ENCODE measurements at regions not wholly inside any gene's neighbourhood (a gene's known extent, or its start where the extent isn't known, plus 50 kb on each side); places are given as distances from the start of the nearest gene placed in this dataset.
"Not testable (repeated sequence)": the region's sequence is repeated elsewhere in the genome, so short reads cannot be mapped to it uniquely, and the experiment has no call there.

DNA sequence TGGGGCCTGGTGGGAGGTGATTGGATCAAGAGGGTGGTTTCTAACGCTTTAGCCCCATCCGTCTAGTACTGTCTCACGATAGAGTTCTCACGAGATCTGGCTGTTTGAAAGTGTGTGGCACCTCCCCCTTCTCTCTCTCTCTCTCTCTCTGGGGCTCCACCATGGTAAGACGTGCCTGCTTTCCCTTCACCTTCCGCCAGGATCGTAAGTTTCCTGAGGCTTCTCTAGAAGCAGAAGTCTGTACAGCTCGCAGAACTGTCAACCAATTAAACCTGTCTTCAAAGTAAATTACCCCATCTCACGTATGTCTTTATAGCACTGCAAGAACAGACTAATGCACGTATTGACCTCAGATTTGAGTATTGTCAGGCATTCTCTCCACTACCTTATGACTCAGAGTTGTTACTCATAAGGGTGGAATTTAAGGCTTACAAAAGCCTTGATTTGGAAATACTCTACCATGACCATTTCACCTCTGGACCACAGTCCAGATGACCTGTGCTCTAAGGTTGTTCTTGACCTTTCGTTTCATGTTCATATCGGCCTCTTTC, 99.5 kb upstream of the AGAP1 start:
- DNase-seq (ENCODE audit: low spot score) = no peak

DNA sequence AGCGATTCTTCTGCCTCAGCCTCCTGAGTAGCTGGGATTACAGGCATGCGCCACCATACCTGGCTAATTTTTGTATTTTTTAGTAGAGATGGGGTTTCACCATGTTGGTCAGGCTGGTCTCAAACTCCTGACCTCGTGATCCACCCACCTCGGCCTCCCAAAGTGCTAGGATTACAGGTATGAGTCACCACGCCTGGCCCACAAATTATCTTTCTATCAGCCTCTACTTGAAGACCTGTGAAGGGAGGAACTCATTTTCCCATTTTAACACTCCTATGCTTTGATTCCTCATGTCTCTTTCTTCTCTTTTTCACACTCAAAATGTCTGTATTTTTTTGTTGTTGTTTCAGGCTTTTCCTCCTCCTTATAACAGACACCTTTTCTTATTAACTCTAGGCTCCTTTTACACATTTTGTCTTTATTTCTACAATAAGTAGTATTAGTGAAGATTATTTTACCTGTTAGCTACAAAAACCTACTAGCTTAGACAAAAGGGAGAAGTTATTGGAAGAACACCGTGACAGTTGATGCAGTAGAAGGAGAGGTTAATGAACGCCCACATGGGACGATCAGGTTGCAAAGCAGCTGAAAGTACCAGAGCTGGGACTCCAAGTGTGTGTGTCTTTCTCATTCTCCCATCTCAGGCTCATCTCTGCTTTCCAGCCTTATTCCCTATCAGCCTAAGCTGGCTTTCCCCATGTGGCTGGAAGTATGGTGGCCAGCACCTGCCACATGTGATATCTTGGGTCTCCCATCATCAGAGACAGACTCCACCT, 97.6 kb upstream of the AGAP1 start:
- DNase-seq (ENCODE audit: low spot score) = no peak

DNA sequence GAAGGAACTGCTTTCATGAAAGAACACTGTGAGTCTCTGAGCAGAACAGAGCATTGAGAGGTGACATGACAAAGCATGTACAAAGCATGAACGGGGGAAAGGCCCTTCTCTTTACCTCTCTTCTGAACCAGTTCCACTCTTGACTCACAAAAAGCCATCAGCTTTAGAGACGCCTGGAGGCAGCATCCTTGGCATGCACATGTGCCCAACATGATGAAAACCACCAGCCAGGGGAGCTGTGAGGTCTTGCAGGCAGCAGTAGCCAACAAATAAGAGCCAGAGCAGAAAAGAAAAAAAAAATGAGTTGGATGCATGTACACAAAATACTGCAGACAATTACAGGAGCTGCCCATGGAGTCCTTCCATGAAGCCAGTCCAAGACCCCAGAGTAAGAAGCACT, 95.5 kb upstream of the AGAP1 start:
- no peak for DNase-seq (ENCODE audit: low spot score)

DNA sequence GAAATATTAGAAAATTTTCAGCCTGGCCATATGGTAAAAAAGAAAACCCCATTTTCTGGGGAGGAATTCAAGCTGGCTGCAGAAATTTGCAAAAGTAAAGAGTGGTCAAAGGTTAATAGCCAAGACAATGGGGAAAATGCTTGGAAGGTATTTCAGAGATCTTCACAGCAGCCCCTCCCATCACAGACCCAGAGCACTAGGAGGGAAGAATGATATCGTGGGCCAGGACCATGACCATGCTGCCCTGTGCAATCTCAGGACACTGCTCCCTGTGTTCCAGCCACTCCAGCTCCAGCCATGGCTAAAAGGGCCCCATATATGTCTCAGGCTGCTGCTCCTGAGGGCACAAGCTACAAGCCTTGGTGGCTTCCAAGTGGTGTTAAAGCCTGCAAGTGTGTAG, 93.9 kb upstream of the AGAP1 start:
- no peak for DNase-seq (ENCODE audit: low spot score)

DNA sequence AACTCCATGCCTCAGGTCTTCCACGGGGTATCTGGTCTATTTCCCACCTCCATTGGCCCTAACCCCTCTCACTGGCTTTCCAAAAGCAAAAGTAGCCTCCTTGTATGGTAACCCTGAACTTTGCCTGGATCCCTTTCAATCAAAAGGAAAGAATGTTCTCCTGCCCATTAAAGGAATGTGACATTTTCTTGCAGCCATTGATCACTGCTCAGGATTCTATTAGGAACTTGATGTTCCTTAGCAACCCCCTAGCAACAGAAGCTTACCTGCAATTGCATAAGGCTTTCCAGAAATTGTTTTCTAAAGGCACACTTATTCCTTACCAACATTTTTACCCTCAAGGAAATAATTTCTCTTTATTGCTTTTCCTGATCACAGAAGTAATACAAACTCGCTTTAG, 91.4 kb upstream of the AGAP1 start:
- peak; percentile 21 for DNase-seq (ENCODE audit: low spot score)

DNA sequence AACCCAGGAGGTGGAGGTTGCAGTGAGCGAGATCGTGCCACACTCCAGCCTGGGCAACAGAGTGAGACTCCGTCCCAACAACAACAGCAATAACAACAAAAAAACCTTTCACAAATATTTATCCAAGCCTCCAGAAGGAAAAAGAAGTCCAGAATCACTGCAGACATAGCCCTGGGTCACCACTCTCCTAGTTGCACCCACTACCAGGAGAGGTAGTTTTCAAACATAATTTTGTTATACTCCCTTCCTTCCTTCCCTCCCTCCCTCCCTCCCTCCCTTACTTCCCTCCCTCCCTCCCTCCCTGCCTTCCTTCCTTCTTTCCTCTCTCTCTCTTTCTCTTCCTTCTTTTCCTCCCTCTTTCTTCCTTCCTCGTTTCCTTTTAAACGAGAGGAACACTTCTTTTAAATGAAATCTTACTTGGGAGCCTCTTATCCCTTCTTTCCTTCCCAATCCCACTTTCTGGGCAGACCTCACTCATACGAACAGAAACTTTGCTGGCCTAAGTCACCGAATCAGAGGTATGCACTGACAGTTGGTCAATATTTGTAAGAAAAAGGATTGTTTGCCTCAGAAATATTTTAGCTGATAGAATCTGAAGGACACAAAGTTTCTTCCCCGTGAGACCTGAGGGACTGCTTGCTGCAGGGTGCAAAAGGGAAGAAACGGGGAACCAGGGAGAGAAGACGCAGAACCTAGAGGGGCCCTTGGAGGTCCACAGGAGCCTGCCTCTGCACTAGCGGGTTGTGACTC, 88.1 kb upstream of the AGAP1 start:
- DNase-seq (ENCODE audit: low spot score) = no peak

DNA sequence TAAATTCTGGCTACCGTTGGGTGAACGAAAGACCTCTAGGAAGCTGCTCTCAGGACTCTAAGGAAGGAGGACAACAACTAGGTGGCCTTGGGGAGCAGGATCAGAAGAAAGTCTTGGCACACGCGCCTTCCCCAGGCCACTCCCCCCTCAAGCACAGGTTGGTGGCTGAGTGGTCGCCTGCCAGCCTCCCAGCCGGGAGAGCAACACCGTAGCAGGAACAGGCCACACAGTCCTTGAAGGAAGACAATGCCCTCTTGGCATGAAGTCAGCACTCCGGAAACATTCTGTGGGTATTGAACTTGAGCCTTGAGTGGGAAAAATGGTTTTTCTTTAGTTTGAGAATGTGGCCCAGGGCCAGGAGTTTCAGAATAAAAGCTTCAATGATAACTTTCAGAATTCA, 87.4 kb upstream of the AGAP1 start:
- peak; percentile 41 for DNase-seq (ENCODE audit: low spot score)

DNA sequence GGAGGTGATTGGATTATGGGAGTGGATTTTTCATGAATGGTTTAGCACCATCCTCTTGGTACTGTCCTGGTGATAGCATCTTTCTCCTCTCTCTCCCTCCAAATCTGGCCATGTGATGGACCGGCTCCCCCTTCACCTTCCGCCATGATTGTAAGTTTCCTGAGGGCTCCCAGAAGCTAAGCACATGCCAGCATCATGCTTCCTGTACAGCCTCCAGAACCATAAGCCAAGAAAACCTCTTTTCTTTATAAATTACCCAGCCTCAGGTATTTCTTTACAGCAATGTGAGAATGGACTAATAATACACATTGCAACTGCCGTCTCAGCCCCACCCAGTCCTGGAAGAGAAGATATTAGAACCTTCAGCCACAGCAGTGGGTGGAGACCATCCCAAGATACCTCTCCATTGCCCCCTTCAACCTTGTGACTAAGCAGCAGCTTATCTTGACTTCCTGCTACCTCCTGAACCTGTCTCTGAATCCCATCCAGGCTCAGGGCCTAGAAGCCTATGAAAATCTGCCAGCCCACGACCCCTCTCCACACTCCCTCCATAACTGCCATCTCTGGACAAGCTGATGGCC, 81.8 kb upstream of the AGAP1 start:
- DNase-seq (ENCODE audit: low spot score) = no peak

DNA sequence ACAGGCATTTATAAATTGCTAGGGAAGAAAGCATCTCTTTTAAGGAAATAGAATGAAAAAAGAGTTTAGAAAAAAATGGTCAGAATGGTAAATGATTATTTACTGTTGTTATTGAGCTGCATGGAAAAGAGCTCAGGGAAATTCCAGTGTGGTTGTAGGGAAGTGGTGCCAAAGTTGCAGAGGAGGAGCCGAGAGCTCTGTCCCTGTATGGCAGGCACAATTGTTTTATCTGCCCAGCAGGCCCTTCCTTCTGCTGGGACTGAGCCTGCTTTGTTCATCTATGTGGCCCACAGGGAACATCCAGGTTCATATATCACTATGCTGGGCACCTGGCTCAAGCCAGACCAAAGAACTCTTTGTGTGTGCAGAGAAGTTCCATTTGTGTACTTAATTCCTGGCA, 80.8 kb upstream of the AGAP1 start:
- DNase-seq (ENCODE audit: low spot score) = no peak

DNA sequence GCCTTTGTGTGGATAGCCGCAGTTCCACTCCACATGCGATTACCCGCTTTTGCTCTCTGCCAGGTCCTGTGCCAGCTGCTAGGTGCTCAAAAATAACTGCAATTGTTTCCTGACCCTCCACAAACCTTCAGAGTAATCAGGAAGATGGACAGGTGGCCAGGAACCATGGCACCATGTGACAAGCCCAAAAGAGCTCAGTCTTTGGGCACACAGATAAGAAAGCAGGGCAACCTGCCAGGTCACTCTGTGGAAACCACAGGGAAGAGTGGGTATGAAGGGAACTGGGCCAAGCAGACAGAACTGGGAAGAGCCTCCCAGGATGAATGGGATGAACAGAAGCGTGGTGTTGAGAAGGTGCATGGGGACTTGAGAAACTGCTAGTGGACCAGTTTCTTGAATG, 79.4 kb upstream of the AGAP1 start:
- peak; percentile 85 for DNase-seq (ENCODE audit: low spot score)

DNA sequence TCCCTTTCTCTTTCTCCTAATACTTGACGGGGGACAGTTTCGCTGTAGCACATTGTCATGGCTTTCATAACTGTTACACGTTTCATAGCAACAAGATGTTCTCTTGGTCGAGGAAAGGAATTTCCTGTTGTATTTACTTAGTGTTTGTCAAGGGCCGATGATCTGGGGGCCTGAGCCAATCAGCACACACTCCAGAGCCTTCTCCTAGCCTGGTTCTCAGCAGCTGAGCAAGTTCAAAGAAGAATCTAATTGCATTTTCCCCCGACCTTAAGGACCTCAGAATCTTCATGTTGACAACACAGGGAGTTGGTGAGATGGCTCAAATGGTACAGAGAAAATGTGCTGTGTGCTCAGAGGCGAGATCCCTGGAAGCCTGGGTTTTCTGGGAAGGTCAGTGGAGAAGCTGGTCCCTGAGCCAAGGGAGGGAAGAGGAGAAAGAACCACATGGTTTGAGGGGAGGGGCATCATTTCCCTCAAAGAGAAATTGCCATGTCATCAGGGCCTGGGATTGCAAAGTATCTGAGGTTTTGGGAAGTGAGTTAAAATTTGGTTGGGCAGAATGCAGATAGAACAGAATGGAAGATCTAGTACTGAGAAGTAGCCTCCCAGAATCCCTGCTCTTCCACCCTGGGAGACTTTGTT, 76.9 kb upstream of the AGAP1 start:
- no peak for DNase-seq (ENCODE audit: low spot score)

DNA sequence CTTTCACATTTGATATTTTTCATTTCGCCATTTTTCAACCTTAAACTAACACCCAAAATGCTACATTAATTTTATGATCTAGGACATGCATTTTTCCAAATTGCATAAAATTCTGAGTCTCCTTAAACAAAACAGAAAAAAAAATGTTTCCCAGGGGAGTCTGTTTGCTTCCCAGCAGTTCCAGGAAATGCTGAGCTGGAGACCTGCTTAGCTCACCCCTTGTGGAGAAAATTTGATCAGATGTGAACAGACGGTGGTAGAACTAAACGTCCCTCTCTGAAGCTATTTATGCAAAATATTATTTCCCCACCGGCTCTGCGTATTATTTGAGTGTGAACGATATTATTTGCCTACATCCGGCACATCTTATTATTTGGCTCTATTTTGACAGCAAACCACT, 74.9 kb upstream of the AGAP1 start:
- DNase-seq (ENCODE audit: low spot score) = no peak

DNA sequence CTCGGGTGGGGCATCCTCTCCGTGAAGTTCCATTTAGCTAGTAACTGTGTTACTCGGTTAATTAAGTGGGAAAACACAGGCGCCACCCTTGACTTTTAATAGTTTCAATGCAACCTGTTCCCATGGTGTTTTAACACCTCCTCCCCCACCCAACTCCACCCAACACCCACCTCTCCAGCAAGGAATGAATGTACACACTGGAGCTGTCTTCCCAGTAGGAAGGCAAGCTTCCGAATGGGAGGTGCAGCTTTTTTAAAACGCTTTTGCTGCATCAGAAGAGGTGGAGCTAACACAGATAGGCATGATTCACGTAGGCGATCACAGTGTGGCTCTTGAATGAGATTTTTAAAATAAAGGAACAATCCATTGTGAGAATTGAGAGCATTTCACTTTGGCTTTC, 73.8 kb upstream of the AGAP1 start:
- DNase-seq (ENCODE audit: low spot score) = no peak

DNA sequence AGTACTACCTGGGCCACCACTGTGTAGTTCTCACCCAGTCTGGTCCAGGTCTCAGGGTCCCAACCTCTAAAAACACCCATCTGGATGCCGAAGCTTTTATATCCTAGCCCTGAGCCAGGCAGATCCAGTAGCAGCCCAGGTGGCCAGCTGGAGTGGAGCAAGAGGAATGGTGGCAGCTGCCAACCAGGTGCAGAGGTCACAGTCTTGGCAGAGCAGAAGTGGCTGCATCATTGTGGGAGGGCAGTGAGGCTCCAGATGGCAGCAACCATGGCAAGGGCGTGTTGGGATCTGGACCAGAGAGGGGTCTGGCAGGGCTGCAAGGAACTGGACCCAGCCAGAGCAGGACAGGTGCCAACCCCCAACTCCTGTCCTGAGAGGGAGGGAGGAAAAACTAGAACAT, 72.2 kb upstream of the AGAP1 start:
- DNase-seq (ENCODE audit: low spot score) = peak; percentile 71

DNA sequence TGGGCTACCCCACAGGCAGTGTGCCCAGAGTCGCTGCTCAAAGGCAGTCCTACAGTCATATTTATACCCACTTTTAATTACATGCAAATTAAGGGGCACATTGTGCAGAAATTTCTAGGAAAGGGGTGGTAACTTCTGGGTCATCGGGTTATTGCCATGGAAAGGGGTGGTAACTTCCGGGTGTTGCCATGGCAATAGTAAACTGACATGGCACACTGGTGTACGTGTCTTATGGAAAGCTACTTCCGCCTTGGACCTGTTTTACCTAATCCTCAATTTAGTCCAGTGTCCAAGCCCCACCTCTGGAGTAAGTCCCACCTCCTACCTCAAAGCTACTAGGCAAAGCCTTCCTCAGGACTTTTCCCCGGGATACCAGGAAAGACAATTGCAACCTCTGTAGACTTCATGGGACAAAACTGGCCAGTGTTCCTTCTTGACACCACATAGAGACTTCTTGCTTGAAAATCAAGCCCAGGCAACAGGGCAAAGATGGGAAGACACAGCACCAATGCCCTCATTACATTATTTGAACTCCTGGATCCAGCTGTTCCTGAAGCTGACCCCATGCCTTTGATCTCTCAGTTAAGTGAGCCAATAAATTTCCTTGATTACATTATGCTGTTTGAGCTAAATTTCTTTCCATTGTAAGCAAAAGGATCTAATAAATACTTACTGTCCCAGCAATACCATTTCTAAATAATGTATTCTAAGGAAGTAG, 63.3 kb upstream of the AGAP1 start:
- no peak for DNase-seq (ENCODE audit: low spot score)

DNA sequence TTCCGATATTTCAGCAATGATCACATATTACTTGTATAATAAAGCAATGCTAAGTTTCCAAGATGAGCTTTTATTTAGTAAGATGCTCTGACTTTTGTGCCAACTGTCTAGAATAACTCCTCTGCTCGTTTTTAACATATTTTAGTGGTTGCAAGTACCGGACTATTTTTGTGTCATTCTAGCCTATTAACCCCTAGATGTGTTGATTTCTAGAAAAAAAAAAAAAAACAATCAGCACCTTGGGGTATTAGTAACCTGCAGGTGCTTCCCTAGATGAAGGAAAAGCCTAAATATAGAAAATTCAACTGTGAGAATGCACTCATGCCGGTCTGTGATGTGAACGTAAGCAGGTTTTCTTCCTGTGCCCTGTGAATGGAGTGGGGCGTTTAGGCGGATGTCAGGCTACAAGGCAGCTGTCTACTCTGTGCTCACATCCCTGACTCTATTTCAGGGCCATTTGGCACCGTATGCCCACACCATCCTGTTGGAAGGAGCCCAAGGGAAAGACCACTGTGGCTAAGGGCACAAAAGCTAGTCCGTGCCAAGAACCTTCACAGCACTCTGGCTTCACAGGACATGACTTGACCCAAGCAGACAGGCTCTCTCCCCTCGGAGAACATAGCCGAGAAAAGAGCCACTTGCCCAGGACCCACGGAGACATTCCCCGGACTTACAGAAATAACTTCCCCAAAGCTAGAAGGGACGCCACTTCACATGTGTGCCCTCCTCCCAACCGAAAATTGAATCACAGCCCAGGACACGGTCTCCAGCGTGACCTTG, 60.9 kb upstream of the AGAP1 start:
- no peak for DNase-seq (ENCODE audit: low spot score)

DNA sequence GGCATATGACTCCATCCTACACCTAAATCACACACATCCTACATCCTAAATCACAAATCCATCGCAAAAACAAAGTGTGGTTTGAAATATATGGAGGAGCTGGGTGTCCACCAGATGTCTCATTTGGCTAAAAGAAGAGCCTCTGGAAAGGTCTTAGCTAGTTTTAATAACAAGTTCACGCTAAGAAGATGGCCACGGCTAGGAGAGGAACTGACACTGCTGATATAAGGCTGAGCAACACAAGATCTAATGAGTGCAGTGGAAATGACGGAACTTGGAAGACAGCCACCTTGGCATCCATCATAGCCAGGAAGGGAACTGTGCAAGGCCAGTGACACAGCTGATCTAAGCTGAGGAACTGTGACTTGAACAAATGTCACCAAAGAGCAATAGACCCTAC, 60.0 kb upstream of the AGAP1 start:
- DNase-seq (ENCODE audit: low spot score) = peak; percentile 69

DNA sequence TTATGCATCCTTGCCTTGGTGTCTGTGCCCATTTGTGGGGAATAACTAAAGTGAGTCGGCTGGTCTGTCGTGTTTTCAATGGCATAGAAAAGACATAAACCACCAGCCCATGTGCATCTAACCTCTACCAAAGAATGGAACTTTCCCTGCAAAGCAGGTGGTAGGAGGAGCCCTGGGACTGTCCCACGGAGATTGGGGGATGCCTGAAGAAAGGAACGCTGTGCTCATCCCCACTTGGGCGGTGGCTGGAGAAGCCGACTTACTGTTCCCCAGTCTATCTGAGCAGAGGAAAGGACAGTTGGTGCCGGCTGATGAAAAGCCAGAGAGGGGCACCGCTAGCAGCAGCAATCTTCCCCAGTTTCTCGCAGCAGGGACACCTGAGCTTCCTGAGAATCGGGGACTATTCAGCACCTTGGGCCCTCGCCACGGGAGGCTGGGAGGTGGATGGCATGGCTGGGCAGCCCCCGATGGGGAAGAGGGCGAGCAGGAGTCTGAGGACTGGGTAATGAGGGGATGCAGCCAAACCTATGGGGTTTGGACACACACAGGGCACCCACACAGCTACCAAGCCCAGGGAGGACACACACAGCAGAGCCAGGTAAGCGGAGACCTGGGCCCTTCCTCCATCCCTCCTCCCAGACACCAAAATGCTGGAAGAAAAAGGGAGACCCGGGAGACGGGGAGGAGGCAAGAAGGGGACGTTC, 53.7 kb upstream of the AGAP1 start:
- no peak for DNase-seq (ENCODE audit: low spot score)

DNA sequence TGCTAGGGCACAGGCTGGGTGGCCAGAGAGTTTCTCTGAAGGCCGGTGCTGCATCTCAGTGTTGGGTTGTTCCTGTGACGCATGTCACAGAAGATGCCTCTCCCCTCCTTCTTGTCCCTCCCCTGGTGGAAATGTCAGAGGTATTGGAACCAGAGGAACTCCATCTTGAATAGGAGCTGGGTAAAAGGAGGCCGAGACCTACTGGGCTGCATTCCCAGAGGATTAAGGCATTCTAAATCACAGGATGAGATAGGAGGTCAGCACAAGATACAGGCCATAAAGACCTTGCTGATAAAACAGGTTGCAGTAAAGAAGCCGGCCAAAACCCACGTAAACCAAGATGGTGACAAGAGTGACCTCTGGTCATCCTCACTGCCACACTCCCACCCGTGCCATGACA, 50.3 kb upstream of the AGAP1 start:
- DNase-seq (ENCODE audit: low spot score) = not testable (repeated sequence)

Data from mucosa of gallbladder (tissue), 1 donor.